ENCODE measurements at regions not wholly inside any gene's neighbourhood (a gene's known extent, or its start where the extent isn't known, plus 50 kb on each side); places are given as distances from the start of the nearest gene placed in this dataset.

DNA sequence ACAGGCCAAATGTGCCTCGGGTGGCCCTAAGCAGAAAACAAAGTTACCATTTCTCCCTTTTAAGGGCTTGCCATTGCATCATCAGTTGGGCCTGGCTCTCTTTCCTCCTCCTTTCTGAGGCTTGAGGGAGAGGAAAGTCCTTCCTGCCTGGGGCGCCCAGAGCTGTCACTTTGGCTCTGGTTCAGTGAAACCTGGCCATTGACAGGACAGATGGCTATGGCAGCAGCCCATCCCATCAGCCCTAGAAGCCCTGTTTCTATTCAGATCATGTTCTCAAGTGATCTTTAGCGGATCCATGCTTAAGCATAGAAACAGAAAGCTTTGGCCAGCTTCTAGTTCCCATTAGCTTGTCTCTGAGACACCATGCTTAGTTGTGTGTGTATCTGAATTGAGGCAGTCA is 293.4 kb downstream of the YTHDC2 start:
- TF ChIP-seq, protein P1, sequence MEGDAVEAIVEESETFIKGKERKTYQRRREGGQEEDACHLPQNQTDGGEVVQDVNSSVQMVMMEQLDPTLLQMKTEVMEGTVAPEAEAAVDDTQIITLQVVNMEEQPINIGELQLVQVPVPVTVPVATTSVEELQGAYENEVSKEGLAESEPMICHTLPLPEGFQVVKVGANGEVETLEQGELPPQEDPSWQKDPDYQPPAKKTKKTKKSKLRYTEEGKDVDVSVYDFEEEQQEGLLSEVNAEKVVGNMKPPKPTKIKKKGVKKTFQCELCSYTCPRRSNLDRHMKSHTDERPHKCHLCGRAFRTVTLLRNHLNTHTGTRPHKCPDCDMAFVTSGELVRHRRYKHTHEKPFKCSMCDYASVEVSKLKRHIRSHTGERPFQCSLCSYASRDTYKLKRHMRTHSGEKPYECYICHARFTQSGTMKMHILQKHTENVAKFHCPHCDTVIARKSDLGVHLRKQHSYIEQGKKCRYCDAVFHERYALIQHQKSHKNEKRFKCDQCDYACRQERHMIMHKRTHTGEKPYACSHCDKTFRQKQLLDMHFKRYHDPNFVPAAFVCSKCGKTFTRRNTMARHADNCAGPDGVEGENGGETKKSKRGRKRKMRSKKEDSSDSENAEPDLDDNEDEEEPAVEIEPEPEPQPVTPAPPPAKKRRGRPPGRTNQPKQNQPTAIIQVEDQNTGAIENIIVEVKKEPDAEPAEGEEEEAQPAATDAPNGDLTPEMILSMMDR (IDR thresholded peaks at IDR 0.05), result no peak
- no peak for ATAC-seq

DNA sequence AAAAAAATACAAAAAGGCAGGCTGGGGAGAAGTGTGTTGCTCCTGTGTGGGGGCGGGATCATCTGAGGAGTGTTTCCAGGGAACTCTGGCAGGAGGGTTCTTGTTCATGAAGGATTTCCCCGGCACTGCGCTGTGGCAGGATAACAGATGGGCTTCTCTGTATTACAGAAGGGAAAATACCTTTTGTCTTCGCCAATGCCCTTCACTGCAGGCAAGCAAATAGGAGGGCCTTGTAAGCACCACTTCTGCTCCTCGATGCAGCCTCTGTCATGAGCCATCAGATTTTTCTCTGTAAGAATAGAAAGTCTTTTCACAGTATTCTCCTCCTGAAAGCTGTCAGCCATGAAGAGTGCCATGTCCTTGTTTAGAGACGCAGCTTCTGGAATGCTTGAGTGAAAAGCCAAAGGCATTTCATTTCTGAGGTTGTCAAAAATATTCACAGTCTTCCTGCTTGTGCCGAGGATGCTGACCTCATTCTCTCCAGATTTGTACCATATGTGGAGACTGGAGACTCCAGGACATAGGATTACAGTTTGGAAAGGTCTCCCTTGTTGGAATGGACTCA is 294.0 kb downstream of the YTHDC2 start:
- TF ChIP-seq, protein P1 (IDR thresholded peaks at IDR 0.05), result no peak
- no peak for ATAC-seq
- Histone ChIP-seq H3K27me3 (ENCODE audit: control insufficient read depth, insufficient read depth, low read length) (no peaks in the 10 kb centered on the region), H3K4me1 (ENCODE audit: control insufficient read depth, insufficient read depth, low read length) (no peaks in the 10 kb centered on the region), H3K27ac (ENCODE audit: low read length) (no peak overlapping the region), H3K4me3 (ENCODE audit: low read length) (no peak overlapping the region), H3K36me3 (ENCODE audit: control insufficient read depth, insufficient read depth, low read length) (no peaks in the 10 kb centered on the region), H3K9me3 (ENCODE audit: control insufficient read depth, insufficient read depth, low read length) (peaks cover 4% of the 10 kb centered on the region)
- intact Hi-C loops (cut with micrococcal nuclease), result no loop called here
- no peak for DNase-seq
- Mint-ChIP-seq H3K27ac (no peak overlapping the region), H3K4me1 (no peaks in the 10 kb centered on the region), H3K9me3 (peaks cover 13 to 15% of the 10 kb centered on the region in 2 donors), H3K27me3 (ENCODE audit: low read depth in 2 of 2) (no peaks in the 10 kb centered on the region), H3K4me3 (no peak overlapping the region), H3K36me3 (no peaks in the 10 kb centered on the region)
- WGBS (ENCODE audit: insufficient coverage), result 86% methylated on average over 7 of the region's 7 CpGs

More for the DNA sequence above, 293.4 kb downstream of the YTHDC2 start:
- Mint-ChIP-seq H3K27ac (no peak overlapping the region), H3K27me3 (ENCODE audit: low read depth in 2 of 2) (no peaks in the 10 kb centered on the region), H3K9me3 (peaks cover 13 to 17% of the 10 kb centered on the region in 2 donors), H3K36me3 (no peaks in the 10 kb centered on the region), H3K4me3 (no peak overlapping the region), H3K4me1 (no peaks in the 10 kb centered on the region)
- Histone ChIP-seq H3K36me3 (ENCODE audit: control insufficient read depth, insufficient read depth, low read length) (no peaks in the 10 kb centered on the region), H3K9me3 (ENCODE audit: control insufficient read depth, insufficient read depth, low read length) (peaks cover 4% of the 10 kb centered on the region), H3K27ac (ENCODE audit: low read length) (no peak overlapping the region), H3K27me3 (ENCODE audit: control insufficient read depth, insufficient read depth, low read length) (no peaks in the 10 kb centered on the region), H3K4me3 (ENCODE audit: low read length) (no peak overlapping the region), H3K4me1 (ENCODE audit: control insufficient read depth, insufficient read depth, low read length) (no peaks in the 10 kb centered on the region)
- no peak for DNase-seq
- intact Hi-C loops (cut with micrococcal nuclease), result no loop called here
- 94% methylated on average over 3 of the region's 3 CpGs for WGBS (ENCODE audit: insufficient coverage)

DNA sequence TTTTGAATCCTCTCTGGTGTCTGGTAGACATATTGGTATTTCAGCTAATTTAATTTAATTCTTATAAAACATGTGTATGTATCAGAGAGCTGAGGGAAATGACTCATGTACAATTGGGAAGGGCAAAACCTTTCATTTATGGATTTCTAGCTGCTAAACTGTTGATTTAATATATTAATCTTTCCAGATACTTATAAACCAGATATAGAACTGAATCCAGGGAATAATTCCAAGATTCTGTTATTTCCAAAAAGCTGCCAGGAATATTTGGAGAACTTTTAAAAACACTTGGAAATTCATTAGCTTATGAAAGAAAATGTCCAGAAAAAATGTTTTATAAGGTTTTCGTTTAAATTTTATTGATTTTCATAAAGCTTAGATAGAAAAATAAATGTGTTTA is 295.5 kb downstream of the YTHDC2 start:
- DNase-seq (no peak), ATAC-seq (no peak)
- H3K9me3 Mint-ChIP-seq, result peaks cover 13 to 15% of the 10 kb centered on the region in 2 donors
- no peak overlapping the region for H3K27ac Mint-ChIP-seq
- no peak overlapping the region for H3K4me3 Mint-ChIP-seq
- no peaks in the 10 kb centered on the region for H3K4me1 Mint-ChIP-seq
- no peaks in the 10 kb centered on the region for H3K36me3 Mint-ChIP-seq
- no peaks in the 10 kb centered on the region for H3K27me3 Mint-ChIP-seq (ENCODE audit: low read depth in 2 of 2)
- H3K27me3 ChIP-seq (ENCODE audit: control insufficient read depth, insufficient read depth, low read length), result no peaks in the 10 kb centered on the region
- intact Hi-C loops (cut with micrococcal nuclease), result no loop called here
- TF ChIP-seq, protein P1 (IDR thresholded peaks at IDR 0.05), result no peak
- H3K9me3 ChIP-seq (ENCODE audit: control insufficient read depth, insufficient read depth, low read length), result peaks cover 4% of the 10 kb centered on the region
- H3K36me3 ChIP-seq (ENCODE audit: control insufficient read depth, insufficient read depth, low read length), result no peaks in the 10 kb centered on the region
- no peaks in the 10 kb centered on the region for H3K4me1 ChIP-seq (ENCODE audit: control insufficient read depth, insufficient read depth, low read length)
- H3K27ac ChIP-seq (ENCODE audit: low read length), result no peak overlapping the region
- WGBS (ENCODE audit: insufficient coverage), result 81% methylated on average over 1 of the region's 1 CpG
- no peak overlapping the region for H3K4me3 ChIP-seq (ENCODE audit: low read length)

DNA sequence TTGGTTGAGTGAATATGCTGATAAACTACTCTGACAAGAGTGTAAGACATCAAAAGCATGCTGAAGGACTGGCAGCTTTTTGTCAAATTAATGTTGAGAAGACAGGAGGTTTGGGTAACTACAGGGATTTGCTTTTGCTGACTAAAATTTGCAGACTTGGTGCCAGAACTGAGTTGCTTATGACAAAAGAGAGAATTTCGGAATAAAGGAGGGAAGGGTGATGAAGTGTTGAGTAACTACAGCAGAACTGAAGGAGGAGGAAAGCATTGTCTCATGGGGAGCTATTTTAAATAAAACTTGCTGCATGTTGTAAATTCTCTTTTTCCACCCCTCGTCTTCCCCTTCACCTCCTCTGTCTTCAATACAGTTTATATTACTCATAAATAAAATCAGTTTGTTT is 296.1 kb downstream of the YTHDC2 start:
- no peaks in the 10 kb centered on the region for H3K9me3 ChIP-seq (ENCODE audit: control insufficient read depth, insufficient read depth, low read length)

More for the DNA sequence above, 296.1 kb downstream of the YTHDC2 start:
- H3K4me3 Mint-ChIP-seq, result no peak overlapping the region
- TF ChIP-seq, protein P1 (IDR thresholded peaks at IDR 0.05), result no peak
- H3K27ac Mint-ChIP-seq, result no peak overlapping the region
- intact Hi-C loops (cut with micrococcal nuclease), result no loop called here
- H3K4me1 Mint-ChIP-seq, result no peaks in the 10 kb centered on the region
- no peak for DNase-seq
- no peak for ATAC-seq
- H3K27ac ChIP-seq (ENCODE audit: low read length), result no peak overlapping the region
- H3K4me1 ChIP-seq (ENCODE audit: control insufficient read depth, insufficient read depth, low read length), result no peaks in the 10 kb centered on the region
- H3K27me3 ChIP-seq (ENCODE audit: control insufficient read depth, insufficient read depth, low read length), result no peaks in the 10 kb centered on the region
- no peaks in the 10 kb centered on the region for H3K36me3 ChIP-seq (ENCODE audit: control insufficient read depth, insufficient read depth, low read length)
- no peaks in the 10 kb centered on the region for H3K36me3 Mint-ChIP-seq
- peaks cover 8 to 13% of the 10 kb centered on the region in 2 donors for H3K9me3 Mint-ChIP-seq
- WGBS (ENCODE audit: insufficient coverage), result 79% methylated on average over 1 of the region's 2 CpGs
- no peak overlapping the region for H3K4me3 ChIP-seq (ENCODE audit: low read length)
- H3K27me3 Mint-ChIP-seq (ENCODE audit: low read depth in 2 of 2), result no peaks in the 10 kb centered on the region

Measured in natural killer cell (primary cell).